ENCODE measurements at regions not wholly inside any gene's neighbourhood (a gene's known extent, or its start where the extent isn't known, plus 50 kb on each side); places are given as distances from the start of the nearest gene placed in this dataset.

DNA sequence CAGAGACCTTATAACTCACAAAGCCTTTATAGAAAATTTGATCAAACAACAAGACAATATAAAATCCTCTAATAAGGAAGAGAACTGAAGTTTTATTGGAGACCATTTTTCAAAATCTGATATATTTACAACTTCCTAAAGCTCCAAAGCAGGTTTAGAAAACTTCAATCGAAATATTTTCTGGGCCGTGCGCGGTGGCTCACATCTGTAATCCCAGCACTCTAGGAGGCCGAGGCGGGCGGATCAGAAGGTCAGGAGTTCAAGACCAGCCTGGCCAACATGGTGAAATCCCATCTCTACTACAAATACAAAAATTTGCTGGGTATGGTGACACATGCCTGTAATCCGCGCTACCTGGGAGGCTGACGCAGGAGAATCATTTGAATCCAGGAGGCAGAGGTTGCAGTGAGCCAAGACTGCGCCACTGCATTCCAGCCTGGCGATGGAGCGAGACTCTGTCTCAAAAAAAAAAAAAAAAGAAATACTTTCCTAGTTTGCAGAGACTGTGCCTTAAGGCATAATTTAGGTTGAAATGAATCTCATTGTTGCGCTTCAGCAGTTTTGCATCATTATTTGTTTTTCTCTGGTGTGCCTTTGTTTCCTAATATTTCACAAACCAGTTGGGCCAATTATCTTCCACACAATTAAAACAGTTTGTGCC is 60.6 kb upstream of the ASIP start:
- Histone ChIP-seq H3K9me2 (ENCODE audit: insufficient read depth, low read length) (no peaks in the 10 kb centered on the region), H2AFZ (ENCODE audit: low read length) (no peak overlapping the region), H3K4me1 (ENCODE audit: insufficient read depth, low read length, poor library complexity, severe bottlenecking) (peaks cover 3% of the 10 kb centered on the region), H3K4me3 (ENCODE audit: low read depth, low read length, poor library complexity, severe bottlenecking) (no peak overlapping the region), H4K20me1 (ENCODE audit: insufficient read depth, low read length) (no peaks in the 10 kb centered on the region), H3K36me3 (ENCODE audit: insufficient read depth, low read length) (no peaks in the 10 kb centered on the region), H3K27ac (ENCODE audit: low read depth, low read length, poor library complexity, severe bottlenecking) (no peak overlapping the region), H3K4me2 (ENCODE audit: low read length) (no peak overlapping the region), H3K9me3 (ENCODE audit: low read length) (no peaks in the 10 kb centered on the region), H3K79me2 (ENCODE audit: insufficient read depth, low read depth, low read length) (no peaks in the 10 kb centered on the region)
- no TSS peak for BruUV-seq (replicated peaks)
- TF ChIP-seq, protein P1, sequence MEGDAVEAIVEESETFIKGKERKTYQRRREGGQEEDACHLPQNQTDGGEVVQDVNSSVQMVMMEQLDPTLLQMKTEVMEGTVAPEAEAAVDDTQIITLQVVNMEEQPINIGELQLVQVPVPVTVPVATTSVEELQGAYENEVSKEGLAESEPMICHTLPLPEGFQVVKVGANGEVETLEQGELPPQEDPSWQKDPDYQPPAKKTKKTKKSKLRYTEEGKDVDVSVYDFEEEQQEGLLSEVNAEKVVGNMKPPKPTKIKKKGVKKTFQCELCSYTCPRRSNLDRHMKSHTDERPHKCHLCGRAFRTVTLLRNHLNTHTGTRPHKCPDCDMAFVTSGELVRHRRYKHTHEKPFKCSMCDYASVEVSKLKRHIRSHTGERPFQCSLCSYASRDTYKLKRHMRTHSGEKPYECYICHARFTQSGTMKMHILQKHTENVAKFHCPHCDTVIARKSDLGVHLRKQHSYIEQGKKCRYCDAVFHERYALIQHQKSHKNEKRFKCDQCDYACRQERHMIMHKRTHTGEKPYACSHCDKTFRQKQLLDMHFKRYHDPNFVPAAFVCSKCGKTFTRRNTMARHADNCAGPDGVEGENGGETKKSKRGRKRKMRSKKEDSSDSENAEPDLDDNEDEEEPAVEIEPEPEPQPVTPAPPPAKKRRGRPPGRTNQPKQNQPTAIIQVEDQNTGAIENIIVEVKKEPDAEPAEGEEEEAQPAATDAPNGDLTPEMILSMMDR (conservative IDR thresholded peaks at IDR 0.05; ENCODE audit: low read length): no peak
- no peak for TF ChIP-seq EZH2phosphoT487 (IDR thresholded peaks at IDR 0.05; ENCODE audit: borderline replicate concordance, low read depth, low read length)
- no peak for DNase-seq (ENCODE audit: low spot score)
- ChIA-PET POLR2A (interaction anchor here (0.6 kb wide), 2 partner anchors 252 to 411 kb away, joined by 3 to 4 read pairs; no protein-coding TSS in a partner anchor), CTCF (ENCODE audit: unreplicated experiment) (no interaction called here)
- intact Hi-C loops (cut with micrococcal nuclease; ENCODE audit: unreplicated experiment): no loop called here

DNA sequence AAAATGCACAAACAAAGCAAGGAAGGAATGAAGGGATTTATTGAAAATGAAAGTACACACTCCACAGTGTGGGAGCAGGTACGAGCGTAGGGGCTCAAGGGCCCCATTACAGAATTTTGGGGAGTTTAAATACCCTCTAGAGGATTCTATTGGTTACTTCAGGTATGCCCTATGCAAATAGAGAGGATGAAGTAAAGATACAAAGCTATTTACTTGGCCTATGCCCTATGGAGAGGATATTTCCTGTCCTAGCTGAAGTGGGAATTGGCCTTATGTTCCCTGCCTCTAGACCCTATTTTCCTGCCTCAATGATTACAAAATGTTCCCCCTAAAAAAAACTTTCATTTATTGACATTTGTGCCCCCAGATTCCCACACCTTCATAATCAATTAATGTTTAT is 59.7 kb upstream of the ASIP start:
- H3K9me2 ChIP-seq (ENCODE audit: insufficient read depth, low read length): no peaks in the 10 kb centered on the region
- H3K9me3 ChIP-seq (ENCODE audit: low read length): no peaks in the 10 kb centered on the region
- no peak for DNase-seq (ENCODE audit: low spot score)
- BruUV-seq (replicated peaks): no TSS peak
- intact Hi-C loops (cut with micrococcal nuclease; ENCODE audit: unreplicated experiment): no loop called here
- ChIA-PET POLR2A (no interaction called here), CTCF (ENCODE audit: unreplicated experiment) (no interaction called here)
- H3K4me3 ChIP-seq (ENCODE audit: low read depth, low read length, poor library complexity, severe bottlenecking): no peak overlapping the region
- H3K36me3 ChIP-seq (ENCODE audit: insufficient read depth, low read length): no peaks in the 10 kb centered on the region
- H3K79me2 ChIP-seq (ENCODE audit: insufficient read depth, low read depth, low read length): no peaks in the 10 kb centered on the region
- H3K4me1 ChIP-seq (ENCODE audit: insufficient read depth, low read length, poor library complexity, severe bottlenecking): peaks cover 9% of the 10 kb centered on the region
- no peak overlapping the region for H3K27ac ChIP-seq (ENCODE audit: low read depth, low read length, poor library complexity, severe bottlenecking)
- no peak overlapping the region for H3K4me2 ChIP-seq (ENCODE audit: low read length)
- H4K20me1 ChIP-seq (ENCODE audit: insufficient read depth, low read length): no peaks in the 10 kb centered on the region
- no peak for TF ChIP-seq EZH2phosphoT487 (IDR thresholded peaks at IDR 0.05; ENCODE audit: borderline replicate concordance, low read depth, low read length)
- TF ChIP-seq, protein P1 (conservative IDR thresholded peaks at IDR 0.05; ENCODE audit: low read length): no peak
- H2AFZ ChIP-seq (ENCODE audit: low read length): no peak overlapping the region

DNA sequence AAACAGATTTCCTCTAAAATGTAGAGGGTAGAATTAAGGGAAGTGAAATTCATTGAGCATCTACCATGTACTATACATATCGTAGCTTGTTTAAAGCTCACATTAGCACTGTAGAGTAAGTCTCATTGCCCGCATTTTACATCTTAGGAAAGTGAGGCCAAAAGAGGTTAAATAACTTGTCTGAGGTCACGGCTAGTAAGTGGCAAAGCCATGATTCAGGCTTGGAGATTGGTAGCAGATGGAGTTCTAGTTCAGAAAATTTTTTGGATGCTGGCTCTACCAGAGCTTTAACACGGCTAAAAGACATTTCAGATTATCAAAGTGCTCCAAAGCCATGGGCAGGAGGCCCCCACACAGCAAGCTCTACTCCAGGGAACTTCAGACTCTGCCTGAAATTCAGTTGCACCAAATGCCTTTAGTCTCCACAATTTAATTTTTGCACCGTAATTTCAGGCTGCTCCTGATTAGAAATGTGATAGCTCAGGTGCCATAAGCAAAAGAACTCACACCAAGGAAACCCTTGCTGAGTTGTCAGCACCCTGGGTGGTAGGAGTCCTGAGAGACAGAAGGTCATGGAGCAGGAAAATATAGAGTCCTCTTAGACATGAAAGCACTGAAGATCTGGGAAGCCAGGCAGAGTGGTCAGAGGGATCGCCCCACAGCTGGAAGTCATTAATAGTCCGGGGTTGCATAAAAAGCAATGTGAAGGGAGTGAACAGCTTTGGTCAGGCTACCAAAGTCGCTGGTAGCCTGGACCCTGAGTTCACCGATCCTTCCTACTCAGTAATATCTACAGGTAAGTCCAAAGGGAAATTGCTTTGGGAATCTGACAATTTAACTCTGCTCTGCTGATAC is 55.2 kb upstream of the ASIP start:
- no TSS peak for BruUV-seq (replicated peaks)
- Histone ChIP-seq H2AFZ (ENCODE audit: low read length) (no peak overlapping the region), H3K4me3 (ENCODE audit: low read depth, low read length, poor library complexity, severe bottlenecking) (no peak overlapping the region), H3K9me2 (ENCODE audit: insufficient read depth, low read length) (no peaks in the 10 kb centered on the region), H3K9me3 (ENCODE audit: low read length) (no peaks in the 10 kb centered on the region), H3K79me2 (ENCODE audit: insufficient read depth, low read depth, low read length) (no peaks in the 10 kb centered on the region), H4K20me1 (ENCODE audit: insufficient read depth, low read length) (no peaks in the 10 kb centered on the region), H3K4me1 (ENCODE audit: insufficient read depth, low read length, poor library complexity, severe bottlenecking) (peaks cover 9% of the 10 kb centered on the region), H3K36me3 (ENCODE audit: insufficient read depth, low read length) (no peaks in the 10 kb centered on the region), H3K27ac (ENCODE audit: low read depth, low read length, poor library complexity, severe bottlenecking) (no peak overlapping the region), H3K4me2 (ENCODE audit: low read length) (no peak overlapping the region)
- POLR2A ChIA-PET: interaction anchor here (0.5 to 1.0 kb wide), 3 partner anchors 24 to 757 kb away, joined by 3 to 4 read pairs (median 4); no protein-coding TSS in a partner anchor
- intact Hi-C loops (cut with micrococcal nuclease; ENCODE audit: unreplicated experiment): no loop called here
- CTCF ChIA-PET (ENCODE audit: unreplicated experiment): no interaction called here
- TF ChIP-seq, protein P1 (conservative IDR thresholded peaks at IDR 0.05; ENCODE audit: low read length): no peak
- no peak for TF ChIP-seq EZH2phosphoT487 (IDR thresholded peaks at IDR 0.05; ENCODE audit: borderline replicate concordance, low read depth, low read length)
- DNase-seq (ENCODE audit: low spot score): no peak
